GM12873 (cell line): ENCODE measurements at regions not wholly inside any gene's neighbourhood (a gene's known extent, or its start where the extent isn't known, plus 50 kb on each side); places are given as distances from the start of the nearest gene placed in this dataset.

Experiments used
- TF ChIP-seq, protein P1 (sequence below): IDR thresholded peaks from 2 replicates; pipeline ENCODE4 v1.5.1; 2012; ENCODE audit warnings: low read depth, mild to moderate bottlenecking, moderate library complexity, low read length, control low read depth; ENCODE audit not compliant: insufficient read depth; ENCODE audit errors: missing control alignments

- TF ChIP-seq, protein P1, sequence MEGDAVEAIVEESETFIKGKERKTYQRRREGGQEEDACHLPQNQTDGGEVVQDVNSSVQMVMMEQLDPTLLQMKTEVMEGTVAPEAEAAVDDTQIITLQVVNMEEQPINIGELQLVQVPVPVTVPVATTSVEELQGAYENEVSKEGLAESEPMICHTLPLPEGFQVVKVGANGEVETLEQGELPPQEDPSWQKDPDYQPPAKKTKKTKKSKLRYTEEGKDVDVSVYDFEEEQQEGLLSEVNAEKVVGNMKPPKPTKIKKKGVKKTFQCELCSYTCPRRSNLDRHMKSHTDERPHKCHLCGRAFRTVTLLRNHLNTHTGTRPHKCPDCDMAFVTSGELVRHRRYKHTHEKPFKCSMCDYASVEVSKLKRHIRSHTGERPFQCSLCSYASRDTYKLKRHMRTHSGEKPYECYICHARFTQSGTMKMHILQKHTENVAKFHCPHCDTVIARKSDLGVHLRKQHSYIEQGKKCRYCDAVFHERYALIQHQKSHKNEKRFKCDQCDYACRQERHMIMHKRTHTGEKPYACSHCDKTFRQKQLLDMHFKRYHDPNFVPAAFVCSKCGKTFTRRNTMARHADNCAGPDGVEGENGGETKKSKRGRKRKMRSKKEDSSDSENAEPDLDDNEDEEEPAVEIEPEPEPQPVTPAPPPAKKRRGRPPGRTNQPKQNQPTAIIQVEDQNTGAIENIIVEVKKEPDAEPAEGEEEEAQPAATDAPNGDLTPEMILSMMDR, result no peak
Measured at GRCh38 chr18:38789141-38789540, 1223.5 kb upstream of the CELF4 start.

DNA sequence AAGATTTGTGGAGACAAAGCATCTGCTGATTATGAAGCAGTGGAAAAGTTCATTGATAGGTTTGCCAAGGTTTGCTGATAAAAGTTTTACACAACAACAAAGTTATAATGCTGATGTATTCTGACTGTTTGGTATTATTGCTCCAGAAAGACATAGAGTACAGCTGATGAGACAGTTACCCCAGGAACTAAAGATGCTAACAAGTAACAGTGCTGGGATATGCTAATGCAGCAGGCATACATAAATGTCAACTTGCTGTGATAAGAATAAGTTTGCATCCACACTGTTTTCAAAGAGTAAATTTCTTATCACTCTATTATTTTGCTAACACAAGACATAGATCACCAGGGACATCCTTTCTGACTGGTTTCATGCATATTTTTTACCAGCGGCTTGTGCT, 1221.3 kb upstream of the CELF4 start:
- TF ChIP-seq, protein P1, result no peak

- TF ChIP-seq, protein P1, result no peak
Measured at GRCh38 chr18:38768504-38768903, 1202.9 kb upstream of the CELF4 start.

GRCh38 chr18:38759457-38759856, 1193.9 kb upstream of the CELF4 start:
- TF ChIP-seq, protein P1, result no peak

DNA sequence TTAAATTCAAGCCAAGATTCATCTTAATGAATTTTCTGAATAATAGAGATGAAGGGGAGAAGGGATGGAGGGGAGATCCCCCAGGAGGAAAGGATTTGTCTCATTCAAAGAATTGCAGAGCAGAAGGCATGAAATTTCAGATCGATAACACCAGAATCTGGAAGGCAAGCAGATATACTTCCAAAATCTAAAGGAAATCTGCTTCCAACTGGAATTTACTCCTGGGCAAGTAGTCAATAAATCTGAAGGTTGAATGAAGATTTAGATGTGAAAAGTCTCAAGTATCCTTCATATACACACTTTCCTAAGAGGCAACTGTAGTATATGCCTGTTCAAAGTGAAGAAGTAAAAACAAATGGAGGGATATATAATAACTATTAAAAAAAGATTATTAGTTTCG, 1190.8 kb upstream of the CELF4 start:
- TF ChIP-seq, protein P1, result no peak

- TF ChIP-seq, protein P1, result no peak
Measured at GRCh38 chr18:38752430-38752829, 1186.8 kb upstream of the CELF4 start.

DNA sequence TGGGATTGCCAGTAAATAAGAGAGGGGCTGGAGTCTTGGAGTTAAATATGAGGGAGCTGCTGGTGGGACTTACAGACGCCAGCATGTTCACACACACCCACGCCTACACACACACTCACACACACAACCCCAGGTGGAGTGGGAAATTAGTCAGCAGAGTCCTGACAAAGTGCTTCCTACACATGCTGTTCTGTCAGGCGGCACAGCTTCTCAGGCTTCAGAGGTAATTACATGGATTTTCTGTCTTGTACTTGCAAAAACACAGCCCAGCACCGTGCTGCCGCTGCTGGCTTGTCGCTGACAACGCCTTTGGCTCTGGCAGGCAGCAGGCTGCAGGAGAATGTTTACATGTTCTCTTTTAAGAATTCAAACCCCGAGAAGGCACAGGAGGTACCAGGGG, 1186.3 kb upstream of the CELF4 start:
- TF ChIP-seq, protein P1, result no peak

GRCh38 chr18:38751211-38751610, 1185.6 kb upstream of the CELF4 start:
- TF ChIP-seq, protein P1, result no peak
